Upper lobe of left lung (tissue), 6 donors: ENCODE measurements at regions not wholly inside any gene's neighbourhood (a gene's known extent, or its start where the extent isn't known, plus 50 kb on each side); places are given as distances from the start of the nearest gene placed in this dataset.

Experiments
- ATAC-seq, 2 donors: fragments of 200-7000 bp; cut with Tn5 transposase; one replicate each; pipeline ENCODE4 v1.9.1; 2022; ENCODE audit warnings: mild to moderate bottlenecking in 2 of 2, moderate library complexity in 2 of 2; ENCODE audit not compliant: low FRiP score in 2 of 2
- DNase-seq, 2 donors: peaks; one replicate each; pipeline ENCODE4 v3.0.0-alpha.2; 2019 to 2020
- H3K27ac ChIP-seq, 4 donors: fragments of 200-600 bp; sonication (generic); one replicate each; pipeline ENCODE4 v1.5.1; 2016 to 2019
- H3K27me3 ChIP-seq, 4 donors: fragments of 200-600 bp; sonication (generic); one replicate each; pipeline ENCODE4 v1.5.1; 2017 to 2019
- H3K36me3 ChIP-seq, 4 donors: fragments of 200-600 bp; sonication (generic); one replicate each; pipeline ENCODE4 v1.5.1; 2016 to 2019
- H3K4me1 ChIP-seq, 4 donors: fragments of 200-600 bp; sonication (generic); one replicate each; pipeline ENCODE4 v1.5.1; 2018 to 2019
- H3K4me3 ChIP-seq, 4 donors: fragments of 200-600 bp; sonication (generic); one replicate each; pipeline ENCODE4 v1.5.1; 2017 to 2019; ENCODE audit warnings: mild to moderate bottlenecking in 2 of 4, moderate library complexity in 1 of 4
- H3K9me3 ChIP-seq, 4 donors: fragments of 200-600 bp; sonication (generic); one replicate each; pipeline ENCODE4 v1.5.1; 2018 to 2019
- EP300 ChIP-seq, 4 donors: sonication (generic); formaldehyde crosslinking; IDR thresholded peaks; one replicate each; pipeline ENCODE4 v1.5.1; 2017; ENCODE audit warnings: antibody characterized with exemption in 4 of 4, control low read depth in 2 of 4
- POLR2A ChIP-seq, 4 donors: fragments of 450-650 bp; IDR thresholded peaks; one replicate each; pipeline ENCODE4 v1.5.1; 2016 to 2017; ENCODE audit warnings: antibody characterized with exemption in 4 of 4, mild to moderate bottlenecking in 2 of 4
- POLR2AphosphoS5 ChIP-seq, 2 donors: sonication (generic); formaldehyde crosslinking; IDR thresholded peaks; one replicate each; pipeline ENCODE4 v1.5.1; 2017; ENCODE audit warnings: antibody characterized with exemption in 2 of 2
- WGBS, 2 donors: methylation state at CpG; one replicate each; pipeline ENCODE4 v1.1.5; 2017 to 2018; 5-methylcytosine and 5-hydroxymethylcytosine counted together
- TF ChIP-seq, protein P1 (sequence below), 6 experiments: fragments of 450-650 bp in 4 of 6; fragments of 200-600 bp in 2 of 6; sonication (generic) in 2 of 6; IDR thresholded peaks; one replicate each; pipeline ENCODE4 v1.5.1; 2016 to 2019; ENCODE audit warnings: antibody characterized with exemption in 6 of 6
- donor health status: DM: no; HTN: no; CAD: no; lungs with moderate emphysema.
- donor health status: DM: no; HTN: yes; CAD: no; lungs with severe emphysema.

DNA sequence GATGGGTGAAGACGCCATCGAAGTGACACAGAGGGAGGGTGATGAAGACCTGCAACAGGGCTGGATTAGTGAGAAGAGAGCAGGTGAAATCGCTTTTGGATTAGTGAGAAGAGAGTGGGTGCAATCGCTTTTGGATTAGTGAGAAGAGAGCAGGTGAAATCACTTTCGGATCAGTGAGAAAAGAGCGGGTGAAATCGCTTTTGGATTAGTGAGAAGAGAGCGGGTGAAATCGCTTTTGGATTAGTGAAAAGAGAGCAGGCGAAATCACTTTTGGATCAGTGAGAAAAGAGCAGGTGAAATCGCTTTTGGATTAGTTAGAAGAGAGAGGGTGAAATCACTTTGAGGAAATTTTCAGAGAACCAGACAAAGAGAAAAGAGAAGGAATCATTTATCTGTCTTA, 67.2 kb upstream of the TRIO start:
- no peak overlapping the region for H3K27ac ChIP-seq
- no peaks in the 10 kb centered on the region for H3K36me3 ChIP-seq
- H3K4me1 ChIP-seq: no peaks in the 10 kb centered on the region
- no peaks in the 10 kb centered on the region for H3K27me3 ChIP-seq
- TF ChIP-seq, protein P1, sequence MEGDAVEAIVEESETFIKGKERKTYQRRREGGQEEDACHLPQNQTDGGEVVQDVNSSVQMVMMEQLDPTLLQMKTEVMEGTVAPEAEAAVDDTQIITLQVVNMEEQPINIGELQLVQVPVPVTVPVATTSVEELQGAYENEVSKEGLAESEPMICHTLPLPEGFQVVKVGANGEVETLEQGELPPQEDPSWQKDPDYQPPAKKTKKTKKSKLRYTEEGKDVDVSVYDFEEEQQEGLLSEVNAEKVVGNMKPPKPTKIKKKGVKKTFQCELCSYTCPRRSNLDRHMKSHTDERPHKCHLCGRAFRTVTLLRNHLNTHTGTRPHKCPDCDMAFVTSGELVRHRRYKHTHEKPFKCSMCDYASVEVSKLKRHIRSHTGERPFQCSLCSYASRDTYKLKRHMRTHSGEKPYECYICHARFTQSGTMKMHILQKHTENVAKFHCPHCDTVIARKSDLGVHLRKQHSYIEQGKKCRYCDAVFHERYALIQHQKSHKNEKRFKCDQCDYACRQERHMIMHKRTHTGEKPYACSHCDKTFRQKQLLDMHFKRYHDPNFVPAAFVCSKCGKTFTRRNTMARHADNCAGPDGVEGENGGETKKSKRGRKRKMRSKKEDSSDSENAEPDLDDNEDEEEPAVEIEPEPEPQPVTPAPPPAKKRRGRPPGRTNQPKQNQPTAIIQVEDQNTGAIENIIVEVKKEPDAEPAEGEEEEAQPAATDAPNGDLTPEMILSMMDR (IDR thresholded peaks at IDR 0.05): no peak
- no peak for TF ChIP-seq EP300 (IDR thresholded peaks at IDR 0.05)
- TF ChIP-seq POLR2AphosphoS5 (IDR thresholded peaks at IDR 0.05): no peak
- no peak for TF ChIP-seq POLR2A (IDR thresholded peaks at IDR 0.05)
- H3K4me3 ChIP-seq: no peak overlapping the region
- ATAC-seq: no peak
- 88 to 90% methylated on average over 11 of the region's 11 CpGs for WGBS, 2 donors
- no peak for DNase-seq
- H3K9me3 ChIP-seq: no peaks in the 10 kb centered on the region

DNA sequence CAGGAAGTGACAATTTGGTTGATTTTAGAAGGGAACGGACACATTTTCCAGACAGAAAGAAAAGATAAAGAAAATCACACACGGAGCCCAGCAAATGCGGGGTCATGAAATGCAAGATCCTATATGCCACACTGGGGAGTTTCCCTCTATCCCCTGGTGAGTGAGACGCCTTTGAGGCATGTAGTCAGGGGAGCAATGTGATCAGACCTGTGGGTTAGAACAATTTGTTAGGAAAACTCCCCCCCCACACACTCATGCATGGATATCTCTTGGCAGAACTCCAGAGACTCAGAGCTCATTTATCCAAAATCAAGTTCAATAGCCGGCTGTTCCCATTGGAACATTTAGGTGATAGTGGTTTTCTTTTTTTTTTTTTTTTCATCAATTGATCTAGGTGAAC, 71.7 kb upstream of the TRIO start:
- DNase-seq (no peak), ATAC-seq (no peak)
- H3K27ac ChIP-seq: no peak overlapping the region
- no peak overlapping the region for H3K4me3 ChIP-seq
- no peaks in the 10 kb centered on the region for H3K9me3 ChIP-seq
- no peaks in the 10 kb centered on the region for H3K36me3 ChIP-seq
- no peaks in the 10 kb centered on the region for H3K4me1 ChIP-seq
- H3K27me3 ChIP-seq: no peaks in the 10 kb centered on the region
- WGBS, 2 donors: 81 to 93% methylated on average over 5 of the region's 5 CpGs
- no peak for TF ChIP-seq POLR2A (IDR thresholded peaks at IDR 0.05)
- TF ChIP-seq, protein P1 (IDR thresholded peaks at IDR 0.05): no peak

DNA sequence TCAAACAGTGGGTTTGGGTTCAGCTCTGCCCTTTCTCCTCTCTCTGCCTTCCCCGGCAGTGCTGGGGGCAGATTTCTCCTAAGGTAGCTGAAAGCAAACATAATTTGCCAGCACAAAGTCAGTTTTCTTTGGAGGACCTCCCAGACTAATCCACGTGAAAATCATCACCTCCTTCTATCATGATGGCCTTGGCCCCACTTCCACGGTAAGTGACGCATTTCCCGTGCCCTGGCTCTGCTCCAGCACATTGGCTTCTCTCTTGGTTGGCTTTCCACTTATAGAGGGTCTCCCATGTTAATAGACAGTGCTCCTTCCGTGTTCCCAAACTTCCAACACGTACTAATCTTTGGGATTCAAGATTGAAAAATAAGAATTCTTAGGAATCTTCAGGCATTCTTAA, 74.1 kb upstream of the TRIO start:
- DNase-seq (no peak), ATAC-seq (no peak)
- H3K36me3 ChIP-seq: no peaks in the 10 kb centered on the region
- H3K9me3 ChIP-seq: no peaks in the 10 kb centered on the region
- no peaks in the 10 kb centered on the region for H3K27me3 ChIP-seq
- no peaks in the 10 kb centered on the region for H3K4me1 ChIP-seq
- no peak overlapping the region for H3K4me3 ChIP-seq
- WGBS, 2 donors: 73 to 77% methylated on average over 7 of the region's 7 CpGs
- H3K27ac ChIP-seq: no peak overlapping the region
- TF ChIP-seq, protein P1 (IDR thresholded peaks at IDR 0.05): no peak
- TF ChIP-seq EP300 (IDR thresholded peaks at IDR 0.05) (no peak), POLR2AphosphoS5 (IDR thresholded peaks at IDR 0.05) (no peak), POLR2A (IDR thresholded peaks at IDR 0.05) (no peak)

DNA sequence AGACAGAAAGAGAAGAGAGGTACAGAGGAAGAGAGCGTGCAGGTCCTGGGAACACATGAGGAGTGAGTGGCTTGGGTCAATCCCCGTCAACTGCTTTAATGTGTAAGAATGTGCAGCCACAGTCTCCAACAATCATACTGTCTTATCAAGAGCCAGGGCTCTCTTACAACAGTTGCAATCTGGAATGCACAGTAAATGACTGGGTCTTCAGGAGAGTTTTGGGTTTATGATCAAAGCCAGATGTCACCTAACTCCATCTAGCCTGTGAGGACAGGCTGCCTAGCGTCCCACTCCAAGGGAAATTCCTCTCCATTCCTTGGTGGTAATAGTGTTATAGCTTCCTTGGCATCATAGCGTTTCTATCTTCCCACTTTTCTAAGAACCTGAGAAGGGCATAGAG, 75.0 kb upstream of the TRIO start:
- DNase-seq (no peak), ATAC-seq (no peak)
- Histone ChIP-seq H3K36me3 (no peaks in the 10 kb centered on the region), H3K27ac (no peak overlapping the region), H3K27me3 (no peaks in the 10 kb centered on the region), H3K4me1 (no peaks in the 10 kb centered on the region), H3K4me3 (no peak overlapping the region), H3K9me3 (no peaks in the 10 kb centered on the region)
- WGBS, 2 donors: 88 to 90% methylated on average over 4 of the region's 4 CpGs
- TF ChIP-seq POLR2AphosphoS5 (IDR thresholded peaks at IDR 0.05) (no peak), POLR2A (IDR thresholded peaks at IDR 0.05) (no peak), EP300 (IDR thresholded peaks at IDR 0.05) (no peak)
- TF ChIP-seq, protein P1 (IDR thresholded peaks at IDR 0.05): no peak

DNA sequence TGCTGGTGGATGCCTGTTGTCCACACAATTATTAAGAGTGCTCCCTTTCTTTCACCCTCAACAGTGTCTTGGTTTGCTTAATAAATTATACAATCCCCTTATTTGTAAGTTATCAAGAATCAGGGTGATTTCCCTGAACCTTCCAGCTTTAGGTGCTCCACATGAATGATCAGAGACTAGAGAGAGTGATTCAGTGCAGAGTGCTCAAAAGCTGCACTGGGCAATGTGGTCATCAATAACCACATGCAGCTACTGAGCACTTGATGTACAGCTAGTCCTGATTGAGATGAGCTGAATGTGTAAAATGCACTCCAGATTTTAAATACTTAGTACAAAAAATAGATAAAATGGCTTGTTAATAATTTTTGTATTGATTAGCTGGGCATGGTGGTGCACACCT, 76.8 kb upstream of the TRIO start:
- Histone ChIP-seq H3K4me3 (no peak overlapping the region), H3K4me1 (no peaks in the 10 kb centered on the region), H3K27me3 (no peaks in the 10 kb centered on the region), H3K27ac (no peak overlapping the region), H3K36me3 (no peaks in the 10 kb centered on the region), H3K9me3 (no peaks in the 10 kb centered on the region)
- TF ChIP-seq POLR2AphosphoS5 (IDR thresholded peaks at IDR 0.05): no peak
- TF ChIP-seq EP300 (IDR thresholded peaks at IDR 0.05): no peak
- no peak for TF ChIP-seq POLR2A (IDR thresholded peaks at IDR 0.05)
- TF ChIP-seq, protein P1 (IDR thresholded peaks at IDR 0.05): no peak
- ATAC-seq (no peak), DNase-seq (no peak)
